ENCODE measurements at regions not wholly inside any gene's neighbourhood (a gene's known extent, or its start where the extent isn't known, plus 50 kb on each side); places are given as distances from the start of the nearest gene placed in this dataset.

DNA sequence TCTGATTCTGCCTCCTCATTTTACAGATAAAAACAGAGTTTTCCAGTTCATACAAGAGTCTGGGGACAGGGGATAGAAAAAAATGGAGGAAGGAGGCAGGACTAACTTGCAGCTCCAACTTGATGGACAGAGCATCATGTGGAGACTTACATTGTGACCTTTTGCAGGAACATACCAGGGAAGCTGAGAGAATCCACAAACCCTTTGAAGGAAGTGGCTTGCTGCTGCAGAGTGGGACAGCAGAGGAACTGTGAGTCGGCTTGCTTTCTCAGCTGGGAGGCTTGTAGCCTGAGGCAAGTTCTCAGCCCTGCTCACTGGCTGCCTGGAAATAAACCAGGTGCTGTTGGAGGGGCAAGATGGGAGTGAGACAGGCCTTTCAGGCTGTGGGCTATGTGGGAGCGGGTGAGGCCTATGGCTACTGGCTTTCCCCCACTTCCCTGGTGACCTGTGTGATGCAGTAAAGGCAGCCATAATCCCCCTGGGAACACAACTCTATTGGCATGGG lies 614.4 kb downstream of the KCTD12 start:
- TF ChIP-seq, protein P1, sequence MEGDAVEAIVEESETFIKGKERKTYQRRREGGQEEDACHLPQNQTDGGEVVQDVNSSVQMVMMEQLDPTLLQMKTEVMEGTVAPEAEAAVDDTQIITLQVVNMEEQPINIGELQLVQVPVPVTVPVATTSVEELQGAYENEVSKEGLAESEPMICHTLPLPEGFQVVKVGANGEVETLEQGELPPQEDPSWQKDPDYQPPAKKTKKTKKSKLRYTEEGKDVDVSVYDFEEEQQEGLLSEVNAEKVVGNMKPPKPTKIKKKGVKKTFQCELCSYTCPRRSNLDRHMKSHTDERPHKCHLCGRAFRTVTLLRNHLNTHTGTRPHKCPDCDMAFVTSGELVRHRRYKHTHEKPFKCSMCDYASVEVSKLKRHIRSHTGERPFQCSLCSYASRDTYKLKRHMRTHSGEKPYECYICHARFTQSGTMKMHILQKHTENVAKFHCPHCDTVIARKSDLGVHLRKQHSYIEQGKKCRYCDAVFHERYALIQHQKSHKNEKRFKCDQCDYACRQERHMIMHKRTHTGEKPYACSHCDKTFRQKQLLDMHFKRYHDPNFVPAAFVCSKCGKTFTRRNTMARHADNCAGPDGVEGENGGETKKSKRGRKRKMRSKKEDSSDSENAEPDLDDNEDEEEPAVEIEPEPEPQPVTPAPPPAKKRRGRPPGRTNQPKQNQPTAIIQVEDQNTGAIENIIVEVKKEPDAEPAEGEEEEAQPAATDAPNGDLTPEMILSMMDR (conservative IDR thresholded peaks at IDR 0.05): no peak
- TF ChIP-seq EZH2 (IDR thresholded peaks at IDR 0.05; ENCODE audit: low read depth): no peak
